ENCODE measurements at regions not wholly inside any gene's neighbourhood (a gene's known extent, or its start where the extent isn't known, plus 50 kb on each side); places are given as distances from the start of the nearest gene placed in this dataset.

DNA sequence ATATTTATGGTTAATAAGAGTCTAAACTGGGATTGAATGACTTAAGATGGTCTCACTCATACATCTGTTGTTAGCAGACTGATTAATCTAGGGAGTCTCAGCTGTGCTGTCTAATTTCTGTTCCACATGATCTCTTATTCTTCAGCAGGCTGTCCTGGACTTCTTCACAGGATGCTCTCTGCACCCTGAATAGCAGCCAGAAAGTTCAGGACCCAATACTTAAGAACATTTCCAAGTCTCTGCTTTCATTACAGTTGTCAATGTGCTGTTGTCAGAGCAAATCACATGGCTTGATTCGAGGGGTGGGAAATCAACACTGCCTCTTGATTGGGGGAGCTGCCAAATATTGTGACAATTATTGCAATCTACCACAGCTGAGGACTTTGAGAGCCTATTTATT is 627.1 kb upstream of the SLC8A1 start:
- no peak for DNase-seq

DNA sequence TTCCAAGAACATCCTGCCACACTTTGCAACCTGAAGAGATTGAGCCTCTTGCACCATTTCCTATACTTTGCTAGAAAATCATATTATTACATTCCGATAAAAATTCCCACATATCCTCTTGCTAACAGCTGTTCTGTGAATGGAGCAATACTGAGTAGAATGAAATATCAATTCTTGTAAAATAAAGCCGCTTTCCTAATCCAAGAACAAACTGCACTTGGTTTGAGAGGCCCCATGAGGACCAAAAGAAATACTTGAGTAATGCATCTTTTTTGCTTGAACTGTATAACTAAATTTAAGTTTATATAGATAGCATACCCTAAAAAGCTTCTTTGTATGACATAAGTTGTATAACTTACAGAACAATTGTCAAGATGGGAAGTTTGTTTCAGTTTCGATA is 632.4 kb upstream of the SLC8A1 start:
- DNase-seq = no peak

DNA sequence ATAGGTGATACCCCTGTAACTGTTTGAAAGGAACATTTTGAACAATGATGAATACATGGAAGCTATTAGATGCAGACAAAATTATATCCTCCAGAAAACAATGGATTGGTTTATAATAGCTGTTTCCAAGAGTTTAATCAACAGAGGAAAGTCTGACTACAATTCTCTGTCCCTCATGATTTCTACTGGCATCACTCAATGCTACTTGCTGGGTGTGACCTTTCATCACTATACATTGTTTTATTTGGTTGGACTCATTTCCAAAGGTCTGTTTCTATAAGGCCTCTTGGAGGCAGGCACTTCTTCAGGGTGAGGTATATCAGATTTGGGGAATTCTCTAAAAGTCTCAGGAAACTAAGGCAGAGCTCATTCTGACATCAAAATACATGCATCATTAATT is 636.1 kb upstream of the SLC8A1 start:
- DNase-seq = no peak

DNA sequence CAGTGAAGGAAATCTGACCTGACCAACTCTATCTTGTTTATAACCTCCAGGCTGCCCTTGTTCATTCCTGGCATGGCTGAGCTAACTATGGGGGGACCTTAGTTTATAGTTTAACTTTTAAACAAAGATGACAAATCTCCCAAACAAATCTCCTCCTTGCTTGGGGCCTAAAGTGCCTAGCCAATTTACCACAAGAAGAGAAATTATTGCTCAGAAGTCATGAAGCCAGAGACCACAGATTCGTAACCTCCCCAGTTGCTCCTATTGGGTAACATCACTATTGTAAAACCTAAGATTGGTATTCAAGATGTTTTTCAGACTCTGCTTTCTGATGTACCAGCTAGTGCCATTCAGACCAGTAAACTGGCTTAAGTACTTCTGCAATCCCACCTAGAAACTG is 649.4 kb upstream of the SLC8A1 start:
- DNase-seq = no peak

DNA sequence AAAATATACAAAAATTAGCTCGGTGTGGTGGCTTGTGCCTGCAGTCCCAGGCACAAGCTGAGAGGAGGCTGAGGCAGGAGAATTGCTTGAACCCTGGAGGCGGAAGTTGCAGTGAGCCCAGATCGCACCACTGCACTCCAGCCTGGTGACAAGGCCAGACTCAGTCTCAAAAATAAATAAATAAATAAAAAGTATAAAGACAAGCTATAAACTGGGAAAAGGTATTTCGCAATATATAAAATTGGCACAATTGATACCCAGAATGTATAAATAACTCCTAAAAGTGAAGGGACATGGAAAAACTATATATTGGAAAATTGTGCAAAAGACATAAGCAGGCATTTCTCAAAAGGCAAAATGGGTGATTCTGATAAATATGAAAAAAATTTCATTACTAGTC is 657.9 kb upstream of the SLC8A1 start:
- DNase-seq = no peak

DNA sequence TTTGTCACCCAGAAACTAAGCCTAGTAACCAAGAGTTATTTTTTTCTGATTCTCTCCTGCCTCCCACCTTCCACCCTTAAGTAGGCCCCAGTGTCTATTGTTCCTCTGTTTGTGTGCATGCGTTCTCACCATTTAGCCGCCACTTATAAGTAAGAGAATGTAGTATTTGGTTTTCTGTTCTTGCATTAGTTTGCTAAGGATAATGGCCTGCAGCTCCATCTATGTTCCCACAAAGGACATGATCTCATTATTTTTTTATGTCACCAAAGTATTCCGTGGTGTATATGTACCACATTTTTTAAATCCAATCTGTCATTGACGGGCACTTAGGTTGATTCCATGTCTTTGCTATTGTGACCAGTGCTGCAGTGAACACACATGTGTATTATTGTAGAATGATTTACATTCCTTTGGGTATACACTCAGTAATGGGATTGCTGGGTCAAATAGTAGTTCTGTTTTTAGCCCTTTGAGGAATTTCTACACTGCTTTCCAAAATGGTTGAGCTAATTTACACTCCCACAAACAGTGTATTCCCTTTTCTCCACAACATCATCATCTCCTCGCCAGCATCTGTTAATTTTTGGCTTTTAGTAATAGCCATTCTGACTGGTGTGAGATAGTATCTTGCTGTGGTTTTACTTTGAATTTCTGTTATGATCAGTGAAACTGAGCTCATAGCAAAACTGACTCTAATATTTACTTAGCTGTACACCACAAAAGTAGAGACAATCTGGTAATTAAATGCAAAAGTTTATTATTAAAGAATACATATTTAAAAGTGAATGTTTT is 660.1 kb upstream of the SLC8A1 start:
- no peak for DNase-seq

DNA sequence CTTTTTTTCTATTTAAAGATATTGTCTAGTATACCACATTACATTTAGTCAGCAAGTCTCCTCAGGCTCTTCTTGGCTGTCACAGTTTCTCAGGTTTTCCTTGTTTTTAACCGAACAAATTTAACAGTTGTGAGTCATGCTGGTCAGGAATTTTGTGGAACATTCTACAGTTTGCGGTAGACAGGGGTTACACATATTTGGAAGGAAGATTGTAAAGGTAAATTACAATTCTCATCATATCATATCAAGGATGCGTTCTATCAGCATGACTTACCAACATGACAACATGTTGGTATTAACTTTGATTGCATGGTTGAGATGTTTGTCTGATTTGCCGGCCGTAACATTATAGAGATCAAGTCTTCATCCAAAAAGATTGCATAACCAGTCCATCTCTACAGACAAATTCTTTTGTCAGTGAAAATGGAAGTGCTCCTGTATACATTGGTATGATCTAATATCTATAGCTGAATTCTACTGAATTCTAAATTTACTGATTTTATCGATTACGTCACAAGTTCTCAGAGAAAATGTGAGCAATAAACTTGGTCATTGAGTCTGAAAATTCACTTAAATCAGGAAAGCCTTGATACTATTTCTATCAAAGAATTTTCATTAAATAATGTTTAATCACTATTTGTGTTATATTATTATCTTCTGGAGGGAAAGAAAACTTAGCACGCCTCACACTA is 664.4 kb upstream of the SLC8A1 start:
- DNase-seq = no peak

DNA sequence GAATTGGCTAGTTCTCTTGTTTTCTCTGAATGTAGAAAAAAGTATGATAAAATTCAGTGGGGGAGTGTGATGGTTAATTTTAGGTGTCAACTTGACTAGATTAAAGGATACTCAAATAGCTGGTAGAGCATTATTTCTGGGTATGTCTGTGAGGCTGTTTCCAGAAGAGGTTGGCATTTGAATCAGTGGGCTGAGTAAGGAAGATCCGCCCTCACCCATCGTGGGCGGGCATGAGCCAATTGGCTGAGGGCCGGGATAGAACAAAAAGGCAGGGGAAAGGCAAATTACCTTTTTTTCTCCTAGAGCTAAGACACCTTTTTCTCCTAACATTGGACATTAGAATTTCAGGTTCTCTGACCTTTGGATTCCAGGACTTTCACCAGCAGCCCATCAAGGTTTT is 667.6 kb upstream of the SLC8A1 start:
- no peak for DNase-seq

GRCh38 chr2:41123341-41123740 is 671.5 kb upstream of the SLC8A1 start:
- no peak for DNase-seq

DNA sequence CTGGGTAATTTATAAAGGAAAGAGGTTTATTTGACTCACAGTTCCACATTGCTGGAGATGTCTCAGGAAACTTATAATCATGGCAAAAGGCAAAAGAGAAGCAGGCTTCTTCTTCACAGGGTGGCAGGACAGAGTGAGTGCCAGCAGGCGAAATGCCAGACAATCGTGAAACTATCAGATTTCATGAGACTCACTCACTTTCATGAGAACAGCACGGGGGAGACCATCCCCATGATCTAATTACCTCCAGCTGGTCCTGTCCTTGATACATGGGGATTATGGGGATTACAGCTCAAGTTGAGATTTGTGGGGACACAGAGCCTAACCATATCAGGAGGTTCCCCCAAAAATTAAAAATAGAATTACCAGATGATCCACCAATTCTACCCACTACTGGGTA is 675.5 kb upstream of the SLC8A1 start:
- DNase-seq = no peak

DNA sequence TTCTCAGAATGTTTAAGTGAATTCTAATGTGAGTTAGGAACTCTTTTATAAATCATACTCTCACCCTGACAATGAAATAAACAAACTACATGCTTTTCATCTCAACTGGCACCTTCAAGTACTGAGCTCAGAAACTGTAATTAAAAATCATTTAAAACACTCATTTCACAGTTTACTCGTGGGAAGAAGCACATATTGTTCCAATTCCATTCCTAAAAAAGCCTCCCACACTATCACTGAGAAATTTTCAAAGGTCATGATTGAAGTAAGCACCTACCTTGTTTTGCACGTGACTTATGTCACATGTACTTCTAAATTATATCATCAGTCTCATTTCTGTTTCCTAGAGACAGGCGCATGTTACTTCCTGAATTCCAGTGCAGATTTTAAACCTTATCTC is 678.1 kb upstream of the SLC8A1 start:
- DNase-seq = no peak

GRCh38 chr2:41137031-41137430 is 685.1 kb upstream of the SLC8A1 start:
- DNase-seq = no peak

DNA sequence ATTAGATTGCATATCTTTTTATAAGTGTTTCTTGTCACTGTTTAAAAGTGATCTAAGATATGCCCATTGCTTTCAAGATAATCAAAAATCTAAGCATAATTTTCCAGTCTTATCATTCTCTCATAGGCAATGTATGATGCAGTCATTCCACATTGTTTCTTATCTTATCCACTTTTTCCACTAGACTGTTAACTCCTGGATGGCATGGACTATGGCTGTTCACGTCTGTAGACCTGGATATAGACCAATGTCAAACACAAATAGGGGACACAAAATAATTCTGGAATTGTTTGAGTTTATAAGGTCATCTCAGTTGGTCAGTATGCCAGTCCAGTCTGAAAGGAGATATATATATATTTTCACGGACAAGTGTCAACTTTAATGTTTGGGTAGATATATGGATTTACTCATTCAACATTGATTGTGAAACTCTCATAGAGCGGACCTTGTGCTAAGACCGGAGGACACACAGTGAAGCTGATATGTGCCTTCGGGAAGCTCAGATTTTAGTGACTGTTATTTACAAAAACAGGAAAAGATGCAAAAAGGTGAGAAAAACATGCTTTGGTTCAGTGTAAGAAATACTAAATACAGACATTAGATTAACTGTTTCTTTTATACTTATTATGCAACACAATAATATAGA is 689.4 kb upstream of the SLC8A1 start:
- DNase-seq = no peak

GRCh38 chr2:41142478-41142877 is 690.6 kb upstream of the SLC8A1 start:
- no peak for DNase-seq

- DNase-seq = no peak
Observed at GRCh38 chr2:41145066-41145465, 693.2 kb upstream of the SLC8A1 start.

- no peak for DNase-seq
Observed at GRCh38 chr2:41149054-41149453, 697.2 kb upstream of the SLC8A1 start.

DNA sequence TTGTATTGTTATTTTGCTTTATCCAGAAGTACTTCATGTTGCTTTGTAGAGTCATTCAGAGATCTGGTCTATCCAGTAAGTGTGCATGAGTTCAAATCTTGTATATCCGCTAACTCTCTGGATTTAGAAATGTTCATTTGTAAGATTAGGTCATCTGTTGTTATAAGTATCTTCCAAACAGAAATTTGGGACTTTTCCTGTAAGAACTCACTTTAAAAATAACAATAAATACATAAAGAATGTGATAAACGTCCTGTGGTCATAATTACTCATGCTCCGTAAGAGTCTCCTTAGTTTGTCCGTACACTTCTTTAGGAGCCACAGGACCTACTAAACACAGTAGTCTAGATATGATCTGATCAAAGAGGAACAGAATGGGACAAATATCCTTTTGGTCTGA is 699.9 kb upstream of the SLC8A1 start:
- DNase-seq = no peak

GRCh38 chr2:41152318-41152717 is 700.4 kb upstream of the SLC8A1 start:
- no peak for DNase-seq

GRCh38 chr2:41160439-41160838 is 708.5 kb upstream of the SLC8A1 start:
- DNase-seq = no peak

- no peak for DNase-seq
Observed at GRCh38 chr2:41167014-41167413, 715.1 kb upstream of the SLC8A1 start.

- no peak for DNase-seq
Observed at GRCh38 chr2:41169744-41170143, 717.9 kb upstream of the SLC8A1 start.

DNA sequence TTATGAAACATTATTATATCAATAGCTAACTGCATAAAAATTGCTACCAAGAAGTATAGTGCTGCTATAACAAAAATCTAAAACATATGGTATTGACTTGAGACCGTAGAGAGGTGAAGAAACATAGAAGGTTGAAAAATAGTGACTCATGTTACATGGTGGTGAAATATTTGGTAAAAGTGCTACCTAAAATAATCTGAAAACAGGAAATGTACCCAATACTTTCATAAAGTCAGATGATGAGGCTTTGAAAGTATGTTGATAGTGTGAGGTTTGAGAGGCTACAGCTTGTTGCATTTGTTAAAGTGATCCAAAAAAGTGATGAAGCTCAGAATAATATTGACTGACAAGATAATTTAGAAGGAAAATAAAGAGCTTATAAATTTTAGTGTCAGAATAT is 718.7 kb upstream of the SLC8A1 start:
- no peak for DNase-seq

- no peak for DNase-seq
Observed at GRCh38 chr2:41180387-41180786, 728.5 kb upstream of the SLC8A1 start.

DNA sequence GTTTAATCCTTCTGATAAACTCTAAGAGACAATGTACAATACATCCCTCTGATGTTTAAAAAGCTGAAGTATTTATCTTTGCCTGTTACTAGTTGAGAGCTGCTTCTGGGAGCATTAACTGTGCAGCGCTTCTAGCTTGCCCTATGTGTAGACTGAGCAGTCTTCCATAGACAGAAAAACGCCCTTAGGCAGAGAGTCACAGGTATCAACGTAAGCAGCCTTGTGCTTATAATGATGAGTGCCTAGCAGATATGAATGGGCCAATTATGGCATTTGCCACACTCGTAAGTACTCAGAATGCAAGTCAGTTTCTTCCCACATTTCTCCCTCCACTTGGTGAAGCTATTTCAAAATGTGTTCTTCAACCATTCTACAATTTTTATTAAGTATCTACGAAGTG is 731.1 kb upstream of the SLC8A1 start:
- DNase-seq = no peak

All from DMS153 (cell line).